Uterus (tissue), 2 donors: ENCODE measurements at regions not wholly inside any gene's neighbourhood (a gene's known extent, or its start where the extent isn't known, plus 50 kb on each side); places are given as distances from the start of the nearest gene placed in this dataset.

Experiments used
- POLR2A ChIP-seq, 2 donors: fragments of 450-650 bp; IDR thresholded peaks; one replicate each; pipeline ENCODE4 v1.6.1; 2016; ENCODE audit warnings: antibody characterized with exemption in 2 of 2, mild to moderate bottlenecking in 1 of 2, moderate library complexity in 1 of 2
- TF ChIP-seq, protein P1 (sequence below), 4 experiments: fragments of 200-600 bp in 2 of 4; fragments of 450-650 bp in 2 of 4; sonication (generic) in 2 of 4; IDR thresholded peaks; one replicate each; pipeline ENCODE4 v1.5.1; 2016 to 2019; ENCODE audit warnings: antibody characterized with exemption in 4 of 4, mild to moderate bottlenecking in 2 of 4, moderate library complexity in 1 of 4

DNA sequence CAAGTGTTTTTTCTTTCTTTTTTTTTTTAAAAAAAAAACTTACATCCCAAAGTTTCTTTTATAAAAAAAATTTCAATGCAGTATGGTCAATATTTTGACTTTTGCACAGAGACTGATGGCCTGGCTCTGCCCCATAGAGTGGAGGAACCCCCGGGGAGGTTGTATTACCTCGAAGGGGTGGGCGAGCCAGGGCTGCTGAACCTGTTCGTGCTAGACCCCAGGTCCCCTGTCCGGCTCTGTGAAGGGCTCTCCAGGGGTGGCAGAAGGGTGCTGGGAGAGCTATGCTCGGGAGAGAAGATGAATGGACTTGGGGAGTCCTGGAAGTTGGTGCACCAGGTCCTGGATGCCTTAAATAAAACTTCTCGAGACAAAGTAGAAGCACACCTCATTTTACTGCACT, 446.4 kb upstream of the KLF6 start:
- TF ChIP-seq, protein P1, sequence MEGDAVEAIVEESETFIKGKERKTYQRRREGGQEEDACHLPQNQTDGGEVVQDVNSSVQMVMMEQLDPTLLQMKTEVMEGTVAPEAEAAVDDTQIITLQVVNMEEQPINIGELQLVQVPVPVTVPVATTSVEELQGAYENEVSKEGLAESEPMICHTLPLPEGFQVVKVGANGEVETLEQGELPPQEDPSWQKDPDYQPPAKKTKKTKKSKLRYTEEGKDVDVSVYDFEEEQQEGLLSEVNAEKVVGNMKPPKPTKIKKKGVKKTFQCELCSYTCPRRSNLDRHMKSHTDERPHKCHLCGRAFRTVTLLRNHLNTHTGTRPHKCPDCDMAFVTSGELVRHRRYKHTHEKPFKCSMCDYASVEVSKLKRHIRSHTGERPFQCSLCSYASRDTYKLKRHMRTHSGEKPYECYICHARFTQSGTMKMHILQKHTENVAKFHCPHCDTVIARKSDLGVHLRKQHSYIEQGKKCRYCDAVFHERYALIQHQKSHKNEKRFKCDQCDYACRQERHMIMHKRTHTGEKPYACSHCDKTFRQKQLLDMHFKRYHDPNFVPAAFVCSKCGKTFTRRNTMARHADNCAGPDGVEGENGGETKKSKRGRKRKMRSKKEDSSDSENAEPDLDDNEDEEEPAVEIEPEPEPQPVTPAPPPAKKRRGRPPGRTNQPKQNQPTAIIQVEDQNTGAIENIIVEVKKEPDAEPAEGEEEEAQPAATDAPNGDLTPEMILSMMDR (IDR thresholded peaks at IDR 0.05), result no peak
- no peak for TF ChIP-seq POLR2A (IDR thresholded peaks at IDR 0.05)
